NB4 (cell line): ENCODE measurements at regions not wholly inside any gene's neighbourhood (a gene's known extent, or its start where the extent isn't known, plus 50 kb on each side); places are given as distances from the start of the nearest gene placed in this dataset.

ENCODE experiments used
- DNase-seq: peaks from one replicate; pipeline ENCODE4 v3.0.0; 2010; ENCODE audit warnings: low read depth
- H3K4me3 ChIP-seq: one replicate; pipeline ENCODE4 v1.5.1; 2011; ENCODE audit warnings: mild to moderate bottlenecking, low read depth, low read length, moderate library complexity
- MYC ChIP-seq: IDR thresholded peaks from 2 replicates; pipeline ENCODE4 v1.6.1; 2011; ENCODE audit warnings: low read depth, low read length
- POLR2A ChIP-seq: IDR thresholded peaks from 2 replicates; pipeline ENCODE4 v1.6.1; 2011; ENCODE audit warnings: mild to moderate bottlenecking; ENCODE audit not compliant: insufficient read length; ENCODE audit errors: extremely low read depth
- TF ChIP-seq, protein P1 (sequence below): IDR thresholded peaks from 2 replicates; pipeline ENCODE4 v1.6.1; 2011; ENCODE audit warnings: low read depth, low read length
- TF ChIP-seq, protein P2 (sequence below): IDR thresholded peaks from one replicate; pipeline ENCODE4 v1.5.1; 2012; ENCODE audit warnings: low read depth, low read length

DNA sequence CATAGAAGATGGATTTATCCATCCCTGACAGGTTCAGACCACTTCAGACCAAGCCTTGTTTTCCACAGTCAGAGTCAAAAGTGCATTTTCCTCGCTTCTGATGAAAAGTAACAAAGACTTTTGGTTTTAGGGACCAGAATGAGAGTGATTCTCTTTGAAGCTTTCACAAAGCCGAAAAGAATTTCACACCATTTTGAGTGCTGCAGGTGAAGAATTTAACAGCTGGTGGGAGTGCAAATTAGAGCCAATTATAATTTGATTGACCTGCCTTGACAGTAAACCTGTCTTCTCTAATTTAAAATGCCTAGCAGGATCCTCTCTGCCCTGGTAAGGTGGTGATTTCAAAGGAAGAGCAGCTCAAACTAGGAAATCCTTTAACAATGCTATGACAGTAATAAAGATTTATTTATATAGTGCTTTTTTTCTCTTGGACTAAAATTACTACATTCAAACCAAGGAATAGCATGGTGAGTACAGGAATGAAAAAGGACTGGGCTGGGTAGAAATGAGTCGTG, 241.6 kb downstream of the HRH4 start:
- TF ChIP-seq, protein P1, sequence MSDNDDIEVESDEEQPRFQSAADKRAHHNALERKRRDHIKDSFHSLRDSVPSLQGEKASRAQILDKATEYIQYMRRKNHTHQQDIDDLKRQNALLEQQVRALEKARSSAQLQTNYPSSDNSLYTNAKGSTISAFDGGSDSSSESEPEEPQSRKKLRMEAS, result no peak
- no peak for TF ChIP-seq POLR2A
- no peak overlapping the region for H3K4me3 ChIP-seq
- no peak for DNase-seq

DNA sequence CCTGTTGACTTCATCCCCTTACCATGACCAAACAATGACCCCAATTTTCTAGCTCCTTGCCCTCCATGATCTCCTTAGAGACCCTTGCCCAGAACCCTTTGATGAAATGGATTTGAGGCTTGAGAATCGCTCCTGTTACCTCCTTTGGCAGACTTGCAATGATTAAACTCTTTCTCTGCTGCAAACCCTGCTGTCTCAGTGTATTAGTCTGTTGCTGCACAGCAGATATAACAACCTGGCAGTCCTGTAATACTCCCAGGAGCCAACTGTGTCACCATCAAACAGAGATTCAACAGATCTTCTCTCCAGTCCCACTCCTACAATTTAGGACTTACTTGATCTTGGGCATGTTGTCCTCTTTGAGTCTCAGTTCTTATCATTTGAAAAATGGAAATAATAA, 242.9 kb downstream of the HRH4 start:
- H3K4me3 ChIP-seq, result no peak overlapping the region
- TF ChIP-seq, protein P2, sequence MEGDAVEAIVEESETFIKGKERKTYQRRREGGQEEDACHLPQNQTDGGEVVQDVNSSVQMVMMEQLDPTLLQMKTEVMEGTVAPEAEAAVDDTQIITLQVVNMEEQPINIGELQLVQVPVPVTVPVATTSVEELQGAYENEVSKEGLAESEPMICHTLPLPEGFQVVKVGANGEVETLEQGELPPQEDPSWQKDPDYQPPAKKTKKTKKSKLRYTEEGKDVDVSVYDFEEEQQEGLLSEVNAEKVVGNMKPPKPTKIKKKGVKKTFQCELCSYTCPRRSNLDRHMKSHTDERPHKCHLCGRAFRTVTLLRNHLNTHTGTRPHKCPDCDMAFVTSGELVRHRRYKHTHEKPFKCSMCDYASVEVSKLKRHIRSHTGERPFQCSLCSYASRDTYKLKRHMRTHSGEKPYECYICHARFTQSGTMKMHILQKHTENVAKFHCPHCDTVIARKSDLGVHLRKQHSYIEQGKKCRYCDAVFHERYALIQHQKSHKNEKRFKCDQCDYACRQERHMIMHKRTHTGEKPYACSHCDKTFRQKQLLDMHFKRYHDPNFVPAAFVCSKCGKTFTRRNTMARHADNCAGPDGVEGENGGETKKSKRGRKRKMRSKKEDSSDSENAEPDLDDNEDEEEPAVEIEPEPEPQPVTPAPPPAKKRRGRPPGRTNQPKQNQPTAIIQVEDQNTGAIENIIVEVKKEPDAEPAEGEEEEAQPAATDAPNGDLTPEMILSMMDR, result no peak
- TF ChIP-seq, protein P1, result no peak
- TF ChIP-seq POLR2A, result no peak
- TF ChIP-seq MYC, result no peak
- no peak for DNase-seq

DNA sequence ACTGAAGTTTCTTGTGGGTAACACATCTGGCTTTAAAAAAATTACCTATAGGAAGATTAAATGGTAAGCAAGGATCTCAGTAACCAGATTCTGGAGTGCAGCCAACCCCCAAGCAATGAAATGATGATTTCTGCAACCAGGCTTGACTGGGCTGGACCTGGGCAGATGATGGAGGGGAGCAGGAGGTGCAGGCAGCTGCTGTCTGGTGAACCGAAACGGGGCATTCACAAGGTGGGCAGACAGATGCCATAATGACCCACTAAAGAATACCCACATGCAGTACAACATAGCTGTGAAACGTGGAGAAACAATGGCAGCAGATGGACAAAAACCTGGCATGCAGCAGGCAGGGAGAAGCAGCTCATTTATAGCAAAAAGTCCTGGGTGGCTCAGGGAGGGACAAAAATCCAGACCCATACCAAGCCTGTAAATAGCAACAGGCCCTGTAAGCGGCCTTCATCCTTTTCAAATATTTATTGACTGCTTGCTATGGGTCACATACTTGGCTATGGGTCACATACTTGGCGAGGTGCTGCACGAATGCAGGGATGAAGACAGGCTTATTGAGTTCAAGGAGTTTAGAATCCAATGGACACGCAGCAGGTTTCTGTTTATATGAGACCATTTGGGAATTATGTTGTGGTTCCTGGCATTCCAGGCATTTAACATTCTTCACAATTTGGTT, 244.7 kb downstream of the HRH4 start:
- H3K4me3 ChIP-seq, result no peak overlapping the region
- TF ChIP-seq MYC (no peak), POLR2A (no peak)
- TF ChIP-seq, protein P2, result no peak
- TF ChIP-seq, protein P1, result no peak
- no peak for DNase-seq

DNA sequence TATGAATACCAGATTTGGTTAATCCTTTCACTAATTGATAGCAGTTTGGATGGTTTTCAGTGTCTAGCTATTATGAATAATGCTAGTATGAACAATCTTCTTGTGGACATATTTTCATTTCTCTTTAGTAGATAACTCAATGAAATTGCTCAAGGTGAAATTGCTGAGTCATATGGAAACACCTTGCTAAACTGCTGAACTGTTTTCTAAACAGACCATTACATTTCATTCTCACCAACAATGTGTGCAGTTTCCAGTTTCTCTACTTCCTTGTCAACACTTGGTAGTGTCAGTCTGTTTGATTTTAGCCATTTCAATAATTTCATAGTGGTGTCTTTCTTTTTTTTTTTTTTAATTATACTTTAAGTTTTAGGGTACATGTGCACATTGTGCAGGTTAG, 250.0 kb downstream of the HRH4 start:
- TF ChIP-seq, protein P2, result no peak
- TF ChIP-seq MYC (no peak), POLR2A (no peak)
- TF ChIP-seq, protein P1, result no peak
- no peak overlapping the region for H3K4me3 ChIP-seq
- no peak for DNase-seq

DNA sequence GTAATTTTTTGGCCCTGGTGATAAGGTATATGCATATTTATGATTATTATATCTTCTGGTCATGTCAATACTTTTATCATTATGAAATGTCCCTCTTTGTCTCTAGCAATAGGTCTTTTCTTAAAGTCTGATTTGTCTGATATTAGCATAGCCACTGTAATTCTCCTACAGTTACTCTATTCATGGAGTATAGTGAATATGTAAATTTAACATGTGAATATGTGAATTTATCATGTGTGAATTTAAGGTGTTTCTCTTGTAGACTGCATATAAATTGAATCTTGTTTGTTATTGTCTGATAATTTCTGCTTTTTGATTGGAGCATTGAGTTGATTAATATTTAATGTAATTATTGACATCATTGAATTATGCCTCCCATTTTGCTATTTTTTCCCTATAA, 259.4 kb downstream of the HRH4 start:
- TF ChIP-seq, protein P1, result no peak
- TF ChIP-seq POLR2A (no peak), MYC (no peak)
- TF ChIP-seq, protein P2, result no peak

DNA sequence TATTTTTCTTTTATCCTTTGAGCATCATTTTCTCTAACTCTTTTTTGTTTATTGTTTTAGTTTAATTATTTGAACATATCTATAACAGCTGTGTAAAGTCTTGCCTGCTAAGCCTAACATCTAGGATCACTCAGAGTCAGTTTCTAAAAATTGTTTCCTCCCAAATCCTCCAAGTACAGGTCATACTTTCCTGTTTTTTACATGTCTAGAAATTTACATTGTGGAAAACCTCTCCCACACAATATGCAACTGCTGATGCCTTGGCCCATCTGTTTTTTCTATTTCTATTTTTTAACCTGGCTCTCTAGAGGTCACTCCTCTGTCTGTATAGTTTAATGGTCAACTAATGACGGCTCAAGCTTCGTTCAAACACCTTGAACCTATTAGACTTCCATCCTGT, 261.0 kb downstream of the HRH4 start:
- no peak overlapping the region for H3K4me3 ChIP-seq
- DNase-seq, result no peak
- TF ChIP-seq, protein P2, result no peak
- TF ChIP-seq, protein P1, result no peak
- no peak for TF ChIP-seq MYC
- no peak for TF ChIP-seq POLR2A

More for the DNA sequence above, 259.4 kb downstream of the HRH4 start:
- no peak overlapping the region for H3K4me3 ChIP-seq
- DNase-seq, result no peak
